Adrenal gland (tissue), 5 donors: ENCODE measurements at regions not wholly inside any gene's neighbourhood (a gene's known extent, or its start where the extent isn't known, plus 50 kb on each side); places are given as distances from the start of the nearest gene placed in this dataset.

Experiments
- POLR2A ChIP-seq, 2 donors: fragments of 450-650 bp; IDR thresholded peaks; one replicate each; pipeline ENCODE4 v1.6.1; 2017; ENCODE audit warnings: antibody characterized with exemption in 2 of 2, mild to moderate bottlenecking in 2 of 2, moderate library complexity in 1 of 2
- TF ChIP-seq, protein P1 (sequence below), 6 experiments: fragments of 450-650 bp in 4 of 6; fragments of 200-600 bp in 2 of 6; sonication (generic) in 1 of 6; IDR thresholded peaks; 1 replicate in 5 of 6; 2 replicates in 1 of 6; pipeline versions ENCODE4 v1.5.1 to v1.8.0; 2016 to 2021; ENCODE audit warnings: antibody characterized with exemption in 6 of 6, mild to moderate bottlenecking in 2 of 6, moderate library complexity in 1 of 6
- donor health status: DM: no; HTN: no; CAD: no.

DNA sequence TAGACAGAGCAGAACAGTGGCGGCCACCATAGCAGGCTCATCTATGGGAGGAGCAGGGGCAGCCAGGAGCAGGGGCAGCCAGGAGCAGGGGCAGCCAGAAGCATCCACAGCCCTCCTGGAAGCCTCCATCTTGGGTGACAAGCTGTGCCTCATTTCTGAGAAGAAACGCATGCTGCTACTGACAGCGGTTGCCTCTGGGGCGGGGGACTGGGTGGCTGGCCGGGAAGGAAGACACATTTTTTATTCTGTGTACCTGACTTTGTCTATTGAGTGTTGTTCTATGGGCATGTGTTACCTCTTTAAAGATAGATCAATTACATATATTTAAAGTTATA lies 71.5 kb upstream of the KLF13 start:
- TF ChIP-seq, protein P1, sequence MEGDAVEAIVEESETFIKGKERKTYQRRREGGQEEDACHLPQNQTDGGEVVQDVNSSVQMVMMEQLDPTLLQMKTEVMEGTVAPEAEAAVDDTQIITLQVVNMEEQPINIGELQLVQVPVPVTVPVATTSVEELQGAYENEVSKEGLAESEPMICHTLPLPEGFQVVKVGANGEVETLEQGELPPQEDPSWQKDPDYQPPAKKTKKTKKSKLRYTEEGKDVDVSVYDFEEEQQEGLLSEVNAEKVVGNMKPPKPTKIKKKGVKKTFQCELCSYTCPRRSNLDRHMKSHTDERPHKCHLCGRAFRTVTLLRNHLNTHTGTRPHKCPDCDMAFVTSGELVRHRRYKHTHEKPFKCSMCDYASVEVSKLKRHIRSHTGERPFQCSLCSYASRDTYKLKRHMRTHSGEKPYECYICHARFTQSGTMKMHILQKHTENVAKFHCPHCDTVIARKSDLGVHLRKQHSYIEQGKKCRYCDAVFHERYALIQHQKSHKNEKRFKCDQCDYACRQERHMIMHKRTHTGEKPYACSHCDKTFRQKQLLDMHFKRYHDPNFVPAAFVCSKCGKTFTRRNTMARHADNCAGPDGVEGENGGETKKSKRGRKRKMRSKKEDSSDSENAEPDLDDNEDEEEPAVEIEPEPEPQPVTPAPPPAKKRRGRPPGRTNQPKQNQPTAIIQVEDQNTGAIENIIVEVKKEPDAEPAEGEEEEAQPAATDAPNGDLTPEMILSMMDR (IDR thresholded peaks at IDR 0.05) = no peak
- no peak for TF ChIP-seq POLR2A (IDR thresholded peaks at IDR 0.05)
